Keratinocyte (primary cell): ENCODE measurements at regions not wholly inside any gene's neighbourhood (a gene's known extent, or its start where the extent isn't known, plus 50 kb on each side); places are given as distances from the start of the nearest gene placed in this dataset.

ENCODE experiments used
- DNase-seq: peaks from one replicate; pipeline ENCODE4 v3.0.0-alpha.2; 2011; ENCODE audit warnings: low read depth, missing footprints, low spot score
- FAIRE-seq: peaks from 2 replicates; lab custom pipeline; 2011; peaks lifted over from hg19 to GRCh38; lab: Jason Lieb, UNC
- H2AFZ ChIP-seq: 2 replicates; pipeline ENCODE4 v1.6.0; 2012; ENCODE audit warnings: low read length, control low read depth, inconsistent platforms; ENCODE audit not compliant: control insufficient read depth
- H3K27ac ChIP-seq: 2 replicates; pipeline ENCODE4 v1.5.1; 2011; ENCODE audit warnings: low read length; ENCODE audit not compliant: control insufficient read depth, insufficient read depth
- H3K27me3 ChIP-seq: 3 replicates; pipeline ENCODE4 v1.6.0; 2011; ENCODE audit warnings: low read length; ENCODE audit not compliant: control insufficient read depth, insufficient read depth; ENCODE audit errors: extremely low read depth
- H3K36me3 ChIP-seq, 2 experiments: 2 replicates in 1 of 2; 3 replicates in 1 of 2; pipeline ENCODE4 v1.5.1; 2011; ENCODE audit warnings: low read length in 2 of 2, mild to moderate bottlenecking in 1 of 2; ENCODE audit not compliant: control insufficient read depth in 2 of 2, insufficient read depth in 2 of 2; ENCODE audit errors: extremely low read depth in 1 of 2
- H3K4me1 ChIP-seq: 3 replicates; pipeline ENCODE4 v1.5.1; 2011; ENCODE audit warnings: low read length; ENCODE audit not compliant: control insufficient read depth, insufficient read depth; ENCODE audit errors: extremely low read depth
- H3K4me2 ChIP-seq: 3 replicates; pipeline ENCODE4 v1.6.0; 2011; ENCODE audit warnings: low read depth, low read length; ENCODE audit not compliant: control insufficient read depth, insufficient read depth; ENCODE audit errors: extremely low read depth
- H3K4me3 ChIP-seq, 3 experiments: fragments of 200-600 bp in 1 of 3; sonication (generic) in 1 of 3; 2 replicates in 2 of 3; 3 replicates in 1 of 3; pipeline ENCODE4 v1.5.1; 2011 to 2016; ENCODE audit warnings: low read length in 3 of 3, mild to moderate bottlenecking in 3 of 3, control low read depth in 2 of 3, inconsistent platforms in 1 of 3, low read depth in 1 of 3, mixed read lengths in 1 of 3, mixed run types in 1 of 3, moderate library complexity in 1 of 3; ENCODE audit not compliant: control insufficient read depth in 2 of 3, insufficient read depth in 2 of 3; ENCODE audit errors: extremely low read depth in 1 of 3
- H3K79me2 ChIP-seq: 2 replicates; pipeline ENCODE4 v1.6.0; 2012; ENCODE audit warnings: low read length; ENCODE audit not compliant: control insufficient read depth, insufficient read depth
- H3K9ac ChIP-seq: 3 replicates; pipeline ENCODE4 v1.6.0; 2011; ENCODE audit warnings: low read length; ENCODE audit not compliant: control insufficient read depth, insufficient read depth; ENCODE audit errors: extremely low read depth
- H3K9me1 ChIP-seq: 3 replicates; pipeline ENCODE4 v1.6.0; 2011; ENCODE audit warnings: low read length; ENCODE audit not compliant: control insufficient read depth, insufficient read depth; ENCODE audit errors: extremely low read depth
- H3K9me3 ChIP-seq: 2 replicates; pipeline ENCODE4 v1.5.1; 2012; ENCODE audit warnings: low read depth, low read length; ENCODE audit not compliant: control insufficient read depth
- H4K20me1 ChIP-seq: 3 replicates; pipeline ENCODE4 v1.6.0; 2011; ENCODE audit warnings: low read length; ENCODE audit not compliant: control insufficient read depth, insufficient read depth; ENCODE audit errors: extremely low read depth
- CTCF ChIP-seq, 3 experiments: IDR thresholded peaks in 1 of 3; conservative IDR thresholded peaks in 1 of 3; optimal IDR thresholded peaks in 1 of 3; 2 replicates in 2 of 3; 3 replicates in 1 of 3; pipeline versions ENCODE3 to v1.5.1; 2011; ENCODE audit warnings: low read length in 3 of 3, mild to moderate bottlenecking in 3 of 3, moderate library complexity in 2 of 3, control low read depth in 1 of 3, inconsistent platforms in 1 of 3; ENCODE audit not compliant: insufficient read depth in 2 of 3; ENCODE audit errors: extremely low read depth in 1 of 3
- EZH2 ChIP-seq: IDR thresholded peaks from one replicate; pipeline ENCODE4 v1.6.1; 2012; ENCODE audit warnings: inconsistent platforms, mild to moderate bottlenecking, low read length, moderate library complexity
- dilution Hi-C: fragments of 300-500 bp; cut with MboI; formaldehyde crosslinking; loops from one replicate; pipeline ENCODE4 v1.7.0; 2020; ENCODE audit warnings: low sequenced_read_pairs; ENCODE audit not compliant: extremely low pct_ligation_motif_present

GRCh38 chr5:78699552-78700153 is 51.1 kb upstream of the LHFPL2 start:
- dilution Hi-C loops: no loop called here
- H2AFZ ChIP-seq: no peak overlapping the region
- H3K79me2 ChIP-seq: no peaks in the 10 kb centered on the region
- FAIRE-seq (peak; percentile 99), DNase-seq (peak; percentile 99)
- H3K36me3 ChIP-seq: no peaks in the 10 kb centered on the region
- H3K27ac ChIP-seq: peak overlapping the region; percentile 91
- H3K9ac ChIP-seq: peak overlapping the region; percentile 58
- H3K9me1 ChIP-seq: no peaks in the 10 kb centered on the region
- H3K4me1 ChIP-seq: peaks cover 32% of the 10 kb centered on the region
- no peaks in the 10 kb centered on the region for H3K27me3 ChIP-seq
- TF ChIP-seq EZH2 (no peak), CTCF (optimal IDR thresholded peaks at IDR 0.05 in 1 of 3, IDR thresholded peaks at IDR 0.05 in 1 of 3, conservative IDR thresholded peaks at IDR 0.05 in 1 of 3; ENCODE audit: extremely low read depth in 1 of 3, insufficient read depth in 2 of 3, low read length in 3 of 3) (no peak)
- H3K4me3 ChIP-seq: no peak overlapping the region
- no peaks in the 10 kb centered on the region for H4K20me1 ChIP-seq
- peak overlapping the region; percentile 45 for H3K4me2 ChIP-seq
- peaks cover 2% of the 10 kb centered on the region for H3K9me3 ChIP-seq

GRCh38 chr5:78698191-78698791 is 49.7 kb upstream of the LHFPL2 start:
- Histone ChIP-seq H3K36me3 (no peaks in the 10 kb centered on the region), H3K27me3 (no peaks in the 10 kb centered on the region), H3K4me3 (no peak overlapping the region), H3K9ac (peak overlapping the region; percentile 67), H2AFZ (peak overlapping the region; percentile 90), H3K79me2 (no peaks in the 10 kb centered on the region), H3K9me1 (no peaks in the 10 kb centered on the region), H3K9me3 (peaks cover 2% of the 10 kb centered on the region), H3K27ac (peak overlapping the region; percentile 91), H4K20me1 (no peaks in the 10 kb centered on the region), H3K4me1 (peaks cover 32% of the 10 kb centered on the region), H3K4me2 (peak overlapping the region; percentile 49)
- dilution Hi-C loops: no loop called here
- DNase-seq (no peak), FAIRE-seq (peak; percentile 85)
- TF ChIP-seq CTCF (optimal IDR thresholded peaks at IDR 0.05 in 1 of 3, IDR thresholded peaks at IDR 0.05 in 1 of 3, conservative IDR thresholded peaks at IDR 0.05 in 1 of 3; ENCODE audit: extremely low read depth in 1 of 3, insufficient read depth in 2 of 3, low read length in 3 of 3): no peak
- no peak for TF ChIP-seq EZH2
